HUDEP-2 (cell line): ENCODE measurements at regions not wholly inside any gene's neighbourhood (a gene's known extent, or its start where the extent isn't known, plus 50 kb on each side); places are given as distances from the start of the nearest gene placed in this dataset.

Experiments
- DNase-seq, 76 experiments: peaks; one replicate each; lab custom pipeline; 2025; ENCODE audit not compliant: unreplicated experiment in 76 of 76; lab: John Stamatoyannopoulos, UW

DNA sequence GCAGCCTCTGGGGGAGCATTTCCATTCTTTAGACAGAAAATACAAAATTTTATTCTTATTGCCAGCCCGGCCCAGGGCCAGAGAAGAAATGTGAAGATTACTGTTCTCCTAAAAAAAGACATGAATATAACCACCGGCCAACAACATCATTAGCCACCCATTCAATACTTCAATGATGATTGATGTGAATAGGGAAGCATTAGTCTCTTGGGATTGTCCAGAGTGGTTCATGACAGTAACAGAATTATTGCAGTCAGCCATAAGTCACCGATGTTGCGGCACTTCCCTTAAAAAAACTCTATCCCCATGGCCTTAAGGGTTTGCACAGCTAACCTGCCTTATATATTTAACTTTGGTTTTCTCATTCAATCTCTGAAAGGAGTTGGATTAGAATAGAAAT lies 418.7 kb downstream of the CENPC start:
- DNase-seq: no peak

DNA sequence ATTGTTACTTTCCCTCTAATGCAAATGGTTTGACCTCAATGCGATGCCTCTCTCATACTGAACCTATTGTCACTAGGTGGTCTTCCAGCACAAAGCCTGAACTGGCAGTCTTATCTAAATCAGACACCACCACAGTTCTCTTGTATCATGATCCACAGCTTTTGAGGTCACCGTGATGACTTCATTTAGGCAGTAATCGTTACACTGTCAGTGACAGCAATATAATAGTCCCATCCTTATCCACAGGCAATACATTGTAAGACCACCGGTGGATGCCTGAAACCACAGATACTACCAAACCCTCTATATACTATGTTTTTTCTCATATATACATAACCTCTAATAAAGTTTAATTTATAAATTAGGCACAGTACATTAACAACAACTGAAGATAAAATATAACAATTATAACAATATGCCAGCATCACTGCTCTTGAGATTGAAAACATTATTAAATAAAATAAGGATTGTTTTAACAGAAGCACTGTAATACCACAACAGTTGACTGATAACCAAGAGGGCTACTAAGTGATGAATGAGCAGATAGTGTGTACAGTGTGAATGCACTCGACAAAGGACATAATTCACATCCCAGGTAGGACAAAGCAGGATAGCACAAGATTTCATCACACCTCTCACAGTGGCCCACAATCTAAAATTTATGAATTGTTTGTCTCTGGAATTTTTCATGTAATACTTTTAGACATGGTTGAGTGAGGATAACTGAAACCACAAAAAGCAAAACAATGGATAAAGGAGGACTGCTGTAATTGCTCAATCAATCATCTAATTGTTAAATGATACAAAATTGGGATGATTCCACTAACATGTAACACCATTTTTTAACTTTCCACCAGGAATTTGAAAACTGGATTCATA lies 419.4 kb downstream of the CENPC start:
- peak in 1 of 76 experiments; percentile 3 for DNase-seq

DNA sequence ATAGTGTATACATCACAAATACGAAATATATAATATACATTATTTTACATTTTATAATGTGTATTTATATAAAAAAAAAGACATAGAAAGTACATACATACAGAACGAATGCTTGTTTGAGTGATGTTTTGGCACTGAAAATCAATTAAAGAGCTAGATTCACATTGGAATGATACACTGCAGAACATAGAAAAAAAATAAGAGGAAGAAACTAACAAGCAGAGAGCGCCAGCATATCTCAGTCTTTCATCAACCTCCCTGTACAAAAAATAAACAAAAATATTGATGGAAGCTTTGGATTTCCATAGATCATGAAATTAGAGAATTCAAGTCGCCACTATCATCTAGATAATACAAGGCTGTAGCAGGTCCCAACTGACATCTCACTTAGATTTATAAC lies 420.6 kb downstream of the CENPC start:
- DNase-seq: no peak

DNA sequence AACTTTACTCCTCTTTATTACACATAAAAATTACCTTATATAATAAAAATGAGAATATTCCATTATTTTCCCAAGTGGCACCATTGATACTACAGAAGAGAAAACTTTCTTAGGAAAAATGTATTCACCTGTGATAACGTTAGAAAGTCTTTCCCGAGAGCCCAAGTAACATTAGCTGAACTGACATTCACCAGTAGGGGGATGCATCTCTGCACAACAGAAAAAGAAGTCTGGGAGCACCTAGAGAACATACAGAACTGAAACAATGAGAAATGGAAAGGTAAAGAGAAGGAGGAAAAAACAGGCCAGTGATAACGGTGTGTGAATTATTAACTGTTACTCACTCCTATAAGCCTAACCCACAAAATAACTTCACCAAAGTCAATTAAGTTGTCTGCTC lies 423.3 kb downstream of the CENPC start:
- DNase-seq: peak in 8 of 76 experiments; percentile 1 to 14 (median 4)

DNA sequence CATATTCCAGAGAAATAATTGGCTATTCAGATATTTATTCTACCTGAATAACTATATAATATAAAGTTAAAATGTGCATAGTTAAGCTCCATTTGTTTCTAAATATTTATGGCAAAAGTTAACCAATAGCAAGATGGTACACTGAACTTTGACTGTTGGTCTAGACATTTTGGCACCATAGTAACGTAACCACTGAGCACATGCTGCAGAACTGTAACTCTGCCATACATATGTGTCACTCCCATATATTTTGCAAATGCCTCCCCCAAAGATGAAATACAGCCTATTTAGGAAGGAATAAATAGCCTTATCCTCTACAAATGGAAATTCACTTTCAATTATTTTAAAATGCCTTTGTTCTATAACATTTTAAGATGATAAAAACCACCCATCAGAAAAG lies 424.9 kb downstream of the CENPC start:
- no peak for DNase-seq

DNA sequence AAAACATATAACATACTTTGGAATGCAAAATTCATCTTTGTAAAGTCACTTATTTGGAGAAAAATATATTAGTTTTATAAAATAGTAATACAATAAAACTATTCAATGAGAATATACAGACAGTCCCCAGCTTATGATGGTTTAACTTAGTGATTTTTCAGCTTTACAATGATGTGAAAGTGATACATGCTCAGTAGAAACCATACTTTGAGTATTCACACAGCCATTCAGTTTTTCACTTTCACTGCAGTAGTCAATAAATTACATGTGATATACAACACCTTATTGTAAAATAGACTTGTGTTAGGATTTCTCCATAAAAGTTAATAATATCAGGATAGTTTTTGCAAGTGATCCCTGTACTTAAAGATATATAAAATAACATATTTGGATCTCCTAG lies 436.0 kb downstream of the CENPC start:
- no peak for DNase-seq

DNA sequence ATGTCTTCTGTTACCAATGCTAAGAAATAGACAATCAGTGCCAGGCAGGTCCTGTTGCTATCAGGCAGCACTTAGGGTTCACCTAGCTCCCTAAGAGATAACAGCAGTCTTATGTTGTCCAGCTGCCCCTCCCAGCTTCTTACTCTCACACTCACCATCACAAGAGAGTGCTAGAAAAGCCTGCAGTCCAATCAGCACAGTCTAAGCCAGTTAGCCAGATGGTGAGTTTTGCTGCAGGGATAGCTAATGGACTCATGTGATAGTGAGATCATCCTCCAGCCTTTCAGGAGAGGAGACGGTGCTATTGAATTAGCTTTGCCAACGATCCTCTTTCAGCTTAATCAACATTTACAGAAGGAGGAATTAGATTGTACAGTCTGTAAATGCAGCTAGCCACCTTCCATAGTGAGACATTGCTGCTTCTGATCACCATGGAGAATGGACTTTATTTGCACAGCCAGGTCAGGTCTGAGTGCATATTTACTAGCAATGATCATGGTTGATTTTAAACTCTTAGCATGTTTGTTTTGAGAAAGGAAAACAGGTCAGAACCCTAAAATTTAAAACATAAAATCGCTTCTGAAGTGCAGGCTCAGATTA lies 438.3 kb downstream of the CENPC start:
- no peak for DNase-seq

DNA sequence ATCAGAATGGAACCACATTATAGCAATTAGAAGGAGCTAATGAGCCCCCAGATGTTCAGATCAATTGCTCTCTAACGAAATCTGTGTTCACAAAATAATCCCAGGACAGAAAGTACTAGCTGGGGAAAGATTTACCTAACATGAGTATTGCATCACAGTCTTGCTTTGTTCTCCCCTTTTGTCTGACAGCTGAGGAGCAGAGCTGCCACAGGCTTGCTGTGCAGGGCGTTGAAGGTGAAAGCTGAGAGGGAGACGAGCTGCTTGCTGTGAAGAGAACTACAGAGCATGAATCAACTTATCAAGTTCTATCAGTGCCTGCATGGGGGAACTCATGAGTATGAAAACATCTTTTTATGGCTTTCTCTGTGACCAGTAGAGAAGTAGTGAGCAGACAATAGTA lies 441.2 kb downstream of the CENPC start:
- DNase-seq: no peak

DNA sequence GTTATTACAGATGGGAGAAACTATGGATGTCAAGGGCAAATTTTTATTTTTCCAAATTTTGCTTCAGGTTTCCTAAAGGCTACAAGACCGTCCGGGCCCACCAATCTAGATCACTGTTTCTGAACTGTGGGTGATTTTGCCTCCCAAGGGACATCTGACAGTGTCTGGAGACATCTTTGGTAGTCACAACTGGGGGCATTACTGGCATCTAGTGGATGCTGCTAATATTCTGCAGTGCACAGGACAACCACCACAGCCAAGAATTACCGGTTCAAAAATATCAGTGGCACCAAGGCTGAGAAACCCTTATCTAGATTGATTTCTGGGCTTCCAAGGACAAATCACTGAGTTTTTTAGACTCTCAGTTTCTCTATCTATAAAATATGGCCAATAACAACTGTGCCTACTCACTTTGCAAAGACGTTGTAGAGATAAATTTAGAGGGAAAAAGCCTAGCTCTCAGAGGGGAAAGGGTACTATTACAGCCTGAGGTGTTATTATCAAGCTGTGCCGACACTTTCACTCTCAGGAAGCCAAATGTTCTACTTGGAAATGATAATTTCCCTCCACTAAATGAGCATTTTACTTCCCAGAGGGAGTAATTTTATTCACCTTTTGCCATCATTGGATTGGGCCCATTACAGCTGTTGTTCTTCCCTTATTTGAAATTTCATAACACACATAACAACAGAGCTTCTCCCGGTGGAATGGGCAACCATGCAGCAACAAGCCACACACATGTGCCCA lies 442.1 kb downstream of the CENPC start:
- DNase-seq: no peak

DNA sequence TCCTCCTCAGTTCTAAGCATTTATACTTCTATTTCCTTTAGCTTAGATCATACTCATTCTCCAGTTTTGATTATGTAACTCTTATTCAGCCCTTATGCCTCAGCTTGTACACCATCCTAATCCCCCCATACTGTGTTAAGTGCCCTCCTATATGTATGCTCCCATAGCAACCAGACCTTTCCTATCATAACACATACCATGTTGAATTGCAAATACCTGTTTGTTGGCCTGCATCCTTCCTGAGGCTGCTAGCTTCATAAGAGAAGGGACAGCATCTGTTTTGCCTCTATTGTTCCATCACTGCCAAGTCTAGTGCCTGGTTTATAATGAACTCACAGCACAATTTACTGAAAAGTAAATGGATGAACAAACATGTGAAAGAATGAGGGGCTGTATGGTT lies 443.7 kb downstream of the CENPC start:
- no peak for DNase-seq

DNA sequence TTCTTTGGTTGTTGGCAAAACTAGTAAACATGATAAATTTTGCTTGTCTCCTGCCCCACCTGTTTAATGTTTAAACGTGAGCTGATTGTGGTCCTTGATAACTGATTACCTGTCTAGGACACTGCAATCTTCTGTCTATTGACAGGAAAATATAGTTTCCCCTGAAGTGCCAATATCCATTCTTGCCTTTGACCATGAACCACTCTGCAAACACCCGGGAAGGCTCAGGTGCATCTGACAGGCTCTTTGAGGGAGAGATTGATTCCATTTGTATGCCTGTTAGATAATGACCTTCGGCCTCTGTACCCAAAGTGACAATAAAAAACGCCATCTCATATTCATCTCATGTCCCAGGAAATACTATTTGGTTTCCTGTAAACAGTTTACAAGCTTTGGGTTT lies 453.0 kb downstream of the CENPC start:
- no peak for DNase-seq

DNA sequence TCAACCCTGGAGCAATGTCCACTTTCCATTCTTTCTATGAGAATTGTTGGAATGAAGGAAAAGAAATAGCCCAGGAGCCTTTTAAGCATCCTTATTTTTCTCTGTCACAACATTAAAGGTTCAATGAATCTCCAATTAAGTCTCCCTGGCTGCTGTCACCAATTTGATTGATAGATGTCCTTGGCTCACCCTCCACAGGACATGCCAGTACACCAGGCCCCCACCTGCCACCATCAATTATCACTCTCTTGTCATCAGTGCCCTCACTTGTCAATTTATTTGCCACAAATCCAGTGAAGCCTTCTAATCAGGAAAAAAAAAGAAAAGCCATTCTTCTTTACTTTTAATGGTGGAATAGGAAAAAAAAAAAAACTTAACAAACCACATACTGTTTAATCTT lies 453.6 kb downstream of the CENPC start:
- DNase-seq: no peak

DNA sequence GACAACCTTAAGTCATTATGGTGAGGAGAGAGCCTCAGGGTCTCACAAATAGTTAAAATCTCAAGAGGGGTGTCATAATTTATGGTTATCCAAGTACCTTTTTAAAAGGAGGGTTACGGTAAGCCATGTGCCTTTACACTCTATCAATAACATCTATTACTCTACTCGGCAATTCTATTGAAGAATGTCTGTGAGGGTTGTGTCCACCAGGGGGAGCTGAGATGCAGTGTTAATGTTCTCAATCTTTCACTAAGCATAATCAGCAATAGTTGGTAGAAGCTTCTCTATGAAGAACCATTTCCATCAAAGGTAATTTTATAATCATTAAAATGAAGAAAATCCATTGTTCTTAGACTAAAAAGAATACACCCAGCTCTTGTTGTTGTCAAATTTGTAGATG lies 457.4 kb downstream of the CENPC start:
- DNase-seq: peak in 51 of 76 experiments; percentile 0 to 62 (median 18)

DNA sequence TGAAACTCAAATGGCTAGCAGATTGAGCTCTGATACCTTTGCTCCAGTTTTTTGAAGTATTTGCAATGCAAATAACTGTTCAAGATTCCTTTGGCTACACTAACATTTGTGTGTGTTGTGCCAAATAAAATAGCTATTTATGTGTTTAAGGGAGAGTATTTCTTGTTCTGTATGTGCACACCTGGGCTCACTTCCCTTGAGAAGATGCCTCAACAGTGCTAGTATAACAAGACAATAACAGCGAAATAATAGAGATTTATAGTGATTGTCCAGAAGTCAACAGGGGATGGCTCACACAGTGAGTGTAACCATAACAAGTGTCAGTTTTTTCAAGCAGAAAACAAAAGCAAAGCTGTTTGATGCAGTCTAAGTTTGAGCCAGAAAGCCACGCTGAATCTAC lies 460.5 kb downstream of the CENPC start:
- DNase-seq: no peak

DNA sequence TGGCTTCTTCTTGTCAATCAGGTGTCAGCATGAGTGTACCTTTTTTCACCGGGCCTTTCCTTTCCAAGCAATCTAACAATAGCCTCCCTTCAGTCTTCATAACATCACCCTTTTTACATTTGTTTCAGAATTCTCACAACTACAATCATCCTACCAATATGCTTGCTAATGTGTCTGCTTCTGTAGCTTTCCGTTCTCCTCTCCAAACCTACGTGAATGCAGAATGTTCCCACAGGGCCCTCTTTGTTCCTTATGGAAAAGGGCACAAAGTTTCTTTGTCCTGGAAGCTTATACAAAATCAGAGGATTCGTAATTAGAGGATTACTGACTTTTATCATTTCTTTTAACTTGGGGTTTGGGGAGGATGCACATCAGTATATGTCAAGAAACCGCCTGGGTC lies 461.8 kb downstream of the CENPC start:
- no peak for DNase-seq

DNA sequence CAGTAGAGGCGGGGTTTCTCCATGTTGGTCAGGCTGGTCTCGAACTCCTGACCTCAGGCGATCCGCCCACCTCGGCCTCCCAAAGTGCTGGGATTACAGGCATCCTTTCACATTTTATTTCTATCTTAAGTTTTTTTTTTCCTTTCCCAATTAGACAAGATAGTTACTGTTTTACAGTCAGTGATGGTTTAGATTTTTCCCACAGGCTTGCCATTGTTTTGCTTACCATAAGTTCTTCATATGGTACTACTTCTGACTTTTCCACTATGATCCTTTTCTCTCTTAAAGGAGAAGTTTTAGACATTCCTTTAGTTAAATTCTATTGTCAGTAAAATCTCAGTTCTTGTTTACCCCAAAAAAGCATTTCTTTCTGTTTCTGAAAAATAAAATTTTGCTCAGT lies 462.6 kb downstream of the CENPC start:
- DNase-seq: no peak

DNA sequence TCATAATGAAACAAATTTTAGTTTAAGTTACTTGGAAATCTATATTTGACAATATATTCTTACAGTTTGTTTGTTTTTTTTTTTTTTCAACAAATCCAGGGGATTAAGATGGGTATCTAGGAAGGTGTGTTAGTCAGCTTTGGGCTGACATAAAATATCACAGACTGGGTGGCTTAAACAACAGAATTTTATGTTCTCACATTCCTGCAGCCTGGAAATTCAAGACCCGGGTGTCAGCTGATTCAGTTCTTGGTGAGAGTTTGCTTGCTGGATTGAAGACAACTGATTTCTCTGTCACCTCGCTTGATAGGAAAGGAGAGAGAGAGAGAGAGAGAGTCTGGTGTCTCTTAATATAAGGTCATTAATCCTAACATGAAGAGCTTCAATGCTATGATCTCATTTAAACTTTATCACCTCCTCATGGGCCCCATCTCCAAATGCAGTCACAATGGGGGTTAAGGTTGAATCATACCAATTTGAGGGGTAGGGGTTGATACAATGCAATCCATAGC lies 465.2 kb downstream of the CENPC start:
- DNase-seq: peak in 1 of 76 experiments; percentile 0

DNA sequence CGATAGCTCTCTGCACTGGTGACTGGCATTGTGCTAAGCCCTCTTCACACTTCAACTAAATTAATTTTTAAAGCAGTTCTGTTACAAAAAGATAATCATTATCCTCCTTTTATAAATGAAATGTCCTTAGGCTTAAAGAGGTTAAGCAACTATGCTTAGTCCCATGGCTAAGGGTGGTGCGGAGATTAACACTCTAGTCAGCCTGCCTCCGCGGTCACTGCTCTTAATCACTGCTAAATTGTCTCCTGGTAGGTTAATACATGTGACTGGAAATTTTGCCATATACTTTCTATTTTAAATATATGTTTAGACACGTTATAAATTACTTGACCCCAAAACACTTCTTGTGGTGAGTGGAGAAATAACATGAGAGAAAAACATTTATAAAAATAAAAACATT lies 473.7 kb downstream of the CENPC start:
- no peak for DNase-seq

DNA sequence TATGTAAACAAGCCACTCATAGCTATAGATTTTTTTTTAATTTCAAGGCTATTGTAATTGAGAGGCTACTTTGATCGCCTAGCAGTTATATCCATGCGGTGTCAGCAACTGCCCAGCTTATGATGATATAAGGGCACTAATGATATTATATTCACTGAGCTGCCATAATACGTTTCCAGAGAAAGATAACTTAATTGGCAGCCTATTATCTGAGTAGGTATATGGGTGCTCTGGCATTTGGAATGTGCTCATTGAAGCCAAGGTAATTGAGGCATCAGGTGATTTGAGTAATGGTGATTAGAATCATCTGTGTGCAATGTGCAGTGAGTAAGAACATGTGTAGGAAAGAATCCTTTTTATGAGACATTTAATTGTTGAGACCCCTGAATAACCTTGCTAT lies 490.0 kb downstream of the CENPC start:
- no peak for DNase-seq

DNA sequence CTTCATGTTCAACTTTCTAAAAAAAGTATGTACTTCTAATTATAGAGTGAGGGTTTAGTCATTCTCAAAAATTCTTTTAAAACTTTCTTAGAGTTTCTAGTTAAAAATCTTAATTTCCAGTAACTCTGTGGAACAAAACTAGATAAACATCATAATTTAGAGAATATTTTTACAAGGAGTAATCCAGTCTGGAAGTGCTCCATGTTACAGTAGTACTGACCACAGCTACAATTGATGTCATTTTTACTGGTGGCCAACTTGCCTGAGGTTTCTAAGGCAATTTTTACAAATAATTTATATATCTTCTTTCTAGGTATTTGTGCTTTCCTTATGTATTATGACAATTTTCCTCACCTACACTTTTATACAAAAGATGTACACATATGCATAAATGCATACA lies 490.4 kb downstream of the CENPC start:
- no peak for DNase-seq
